ENCODE measurements at regions not wholly inside any gene's neighbourhood (a gene's known extent, or its start where the extent isn't known, plus 50 kb on each side); places are given as distances from the start of the nearest gene placed in this dataset.

DNA sequence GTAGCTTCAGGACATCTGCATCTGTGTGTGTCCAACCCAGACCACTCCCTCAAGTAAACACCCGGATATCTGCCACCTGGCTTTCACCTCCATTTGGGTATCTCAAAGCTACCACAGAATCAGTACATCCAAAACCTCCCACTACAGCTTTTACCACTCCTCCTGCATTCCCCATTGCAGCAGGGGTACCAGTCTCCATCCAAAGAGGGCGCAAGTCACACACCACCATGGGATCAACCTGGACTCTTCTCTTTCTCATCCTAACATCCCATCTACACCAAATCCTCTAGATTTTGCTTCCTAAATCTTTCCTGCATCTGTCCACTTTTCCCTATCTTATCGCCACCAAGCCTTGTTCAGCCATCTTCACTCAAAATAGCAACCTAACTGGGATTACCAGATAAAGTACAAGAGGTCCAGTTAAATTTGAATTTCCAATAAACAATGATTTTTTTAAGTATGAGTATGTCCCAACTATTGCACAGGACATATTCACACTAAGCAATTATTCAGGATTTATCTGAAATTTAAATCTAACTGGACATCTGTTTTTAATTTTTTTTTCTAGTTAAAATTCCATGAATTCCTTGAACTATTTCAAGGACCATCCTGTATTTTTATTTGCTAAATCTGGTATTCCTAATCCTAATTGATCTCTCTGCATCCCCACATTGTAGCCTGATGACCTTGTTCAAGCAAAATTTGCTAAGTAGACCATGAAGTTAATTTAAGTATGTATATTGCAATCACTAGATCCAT is 164.3 kb upstream of the MLN start:
- Histone ChIP-seq H3K27ac (ENCODE audit: low read depth, low read length) (no peak overlapping the region), H3K9ac (ENCODE audit: low read length) (no peak overlapping the region), H3K36me3 (ENCODE audit: control insufficient read depth, insufficient read depth, low read length) (no peaks in the 10 kb centered on the region), H3K9me3 (ENCODE audit: control insufficient read depth, insufficient read depth, low read depth, low read length) (peaks cover 5% of the 10 kb centered on the region), H3K4me1 (ENCODE audit: control insufficient read depth, insufficient read depth, low read length) (no peaks in the 10 kb centered on the region), H3K4me3 (ENCODE audit: low read depth, low read length) (no peak overlapping the region), H3K27me3 (ENCODE audit: control insufficient read depth, insufficient read depth, low read length) (no peaks in the 10 kb centered on the region)

DNA sequence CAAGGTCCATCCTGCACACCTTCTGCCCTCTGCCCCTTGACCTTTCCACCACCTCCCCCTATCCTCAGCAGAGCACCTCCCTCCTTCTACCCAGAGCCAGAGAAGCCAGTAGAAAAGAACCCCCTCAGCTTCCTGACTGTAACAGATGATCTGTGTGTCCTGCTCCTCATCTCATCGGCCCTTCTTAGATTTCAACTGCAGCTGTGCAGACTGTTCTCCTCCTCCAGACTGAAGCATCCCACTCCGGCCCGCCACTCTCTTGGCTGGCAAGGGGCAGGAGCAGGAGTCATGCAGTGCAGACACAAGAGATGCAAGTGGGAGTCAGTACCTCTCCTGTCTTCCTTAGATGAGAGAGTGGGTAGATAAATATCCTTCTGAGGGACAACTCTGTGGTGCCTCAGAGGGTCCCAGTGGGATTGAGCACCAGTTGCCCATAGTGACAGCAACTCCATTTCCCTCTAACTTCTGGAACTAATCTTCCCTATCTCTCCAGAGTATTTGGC is 163.5 kb upstream of the MLN start:
- Histone ChIP-seq H3K27me3 (ENCODE audit: control insufficient read depth, insufficient read depth, low read length) (no peaks in the 10 kb centered on the region), H3K9ac (ENCODE audit: low read length) (no peak overlapping the region), H3K9me3 (ENCODE audit: control insufficient read depth, insufficient read depth, low read depth, low read length) (peaks cover 5% of the 10 kb centered on the region), H3K36me3 (ENCODE audit: control insufficient read depth, insufficient read depth, low read length) (no peaks in the 10 kb centered on the region), H3K4me1 (ENCODE audit: control insufficient read depth, insufficient read depth, low read length) (peaks cover 3% of the 10 kb centered on the region; the same call in 1 of the 2 replicates), H3K27ac (ENCODE audit: low read depth, low read length) (no peak overlapping the region), H3K4me3 (ENCODE audit: low read depth, low read length) (no peak overlapping the region)

DNA sequence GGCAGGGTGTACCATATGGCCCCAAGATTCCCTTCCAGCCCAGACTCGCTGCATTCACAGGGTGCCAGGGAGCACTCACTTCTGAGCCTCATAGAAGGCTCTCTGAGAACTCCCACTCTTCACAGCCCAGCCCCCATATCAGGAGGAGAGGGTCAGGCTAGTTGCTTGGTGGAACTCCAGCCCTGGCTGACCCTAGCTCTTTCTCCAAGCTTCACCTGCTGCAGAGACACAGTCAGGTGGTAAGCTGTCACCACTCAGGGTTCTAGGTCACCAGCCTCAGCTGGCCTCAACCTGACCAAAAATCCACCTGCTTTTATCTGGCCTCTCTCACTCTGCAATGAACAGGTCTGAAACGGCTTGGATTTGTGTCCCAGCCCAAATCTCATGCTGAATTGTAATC is 162.7 kb upstream of the MLN start:
- no peak overlapping the region for H3K9ac ChIP-seq (ENCODE audit: low read length)
- no peaks in the 10 kb centered on the region for H3K27me3 ChIP-seq (ENCODE audit: control insufficient read depth, insufficient read depth, low read length)
- H3K4me1 ChIP-seq (ENCODE audit: control insufficient read depth, insufficient read depth, low read length), result peaks cover 6% of the 10 kb centered on the region; the same call in 1 of the 2 replicates
- no peak overlapping the region for H3K27ac ChIP-seq (ENCODE audit: low read depth, low read length)
- no peak overlapping the region for H3K4me3 ChIP-seq (ENCODE audit: low read depth, low read length)
- no peaks in the 10 kb centered on the region for H3K36me3 ChIP-seq (ENCODE audit: control insufficient read depth, insufficient read depth, low read length)
- peaks cover 4% of the 10 kb centered on the region for H3K9me3 ChIP-seq (ENCODE audit: control insufficient read depth, insufficient read depth, low read depth, low read length)

DNA sequence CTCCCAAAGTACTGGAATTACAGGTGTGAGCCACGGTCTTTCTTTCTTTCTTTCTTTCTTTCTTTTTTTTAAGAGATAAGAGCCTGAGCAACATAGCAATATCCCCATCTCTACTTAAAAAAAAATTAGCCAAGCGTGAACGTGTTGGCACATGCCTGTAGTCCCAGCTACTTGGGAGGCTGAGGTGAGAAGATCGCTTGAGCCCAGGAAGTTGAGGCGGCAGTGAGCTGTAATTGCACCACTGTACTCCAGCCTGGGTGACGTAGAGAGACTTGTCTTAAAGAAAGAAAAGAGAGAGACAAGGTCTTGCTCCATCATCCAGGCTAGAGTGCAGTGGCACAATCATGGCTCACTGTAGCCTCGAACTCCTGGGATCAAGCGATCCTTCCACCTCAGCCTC is 162.0 kb upstream of the MLN start:
- Histone ChIP-seq H3K9me3 (ENCODE audit: control insufficient read depth, insufficient read depth, low read depth, low read length) (peaks cover 3% of the 10 kb centered on the region; the same call in 1 of the 2 replicates), H3K36me3 (ENCODE audit: control insufficient read depth, insufficient read depth, low read length) (no peaks in the 10 kb centered on the region), H3K4me1 (ENCODE audit: control insufficient read depth, insufficient read depth, low read length) (peaks cover 6% of the 10 kb centered on the region; the same call in 1 of the 2 replicates), H3K4me3 (ENCODE audit: low read depth, low read length) (no peak overlapping the region), H3K9ac (ENCODE audit: low read length) (no peak overlapping the region), H3K27me3 (ENCODE audit: control insufficient read depth, insufficient read depth, low read length) (no peaks in the 10 kb centered on the region), H3K27ac (ENCODE audit: low read depth, low read length) (no peak overlapping the region)

DNA sequence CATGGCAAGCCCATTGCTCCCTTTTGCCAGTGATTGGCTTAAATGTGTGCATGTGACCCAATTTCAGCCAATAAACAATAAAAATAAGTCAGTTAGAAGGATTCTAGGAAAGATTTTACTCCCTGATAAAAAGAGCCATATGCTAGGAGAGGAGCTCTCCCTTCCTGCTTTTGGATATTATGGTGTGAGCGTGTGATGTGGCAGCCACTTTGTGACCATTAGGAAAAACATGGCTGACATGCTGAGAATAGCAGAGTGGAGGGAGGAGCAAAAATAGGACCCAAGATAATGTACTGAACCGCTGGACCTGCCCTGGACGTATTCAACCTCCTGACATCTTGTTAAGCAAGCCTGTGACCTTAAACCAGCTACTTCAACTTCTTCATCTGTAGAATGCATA is 160.6 kb upstream of the MLN start:
- Histone ChIP-seq H3K27me3 (ENCODE audit: control insufficient read depth, insufficient read depth, low read length) (no peaks in the 10 kb centered on the region), H3K4me1 (ENCODE audit: control insufficient read depth, insufficient read depth, low read length) (peaks cover 6% of the 10 kb centered on the region; the same call in 1 of the 2 replicates), H3K9me3 (ENCODE audit: control insufficient read depth, insufficient read depth, low read depth, low read length) (peaks cover 3% of the 10 kb centered on the region; the same call in 1 of the 2 replicates), H3K9ac (ENCODE audit: low read length) (no peak overlapping the region), H3K36me3 (ENCODE audit: control insufficient read depth, insufficient read depth, low read length) (no peaks in the 10 kb centered on the region), H3K27ac (ENCODE audit: low read depth, low read length) (no peak overlapping the region), H3K4me3 (ENCODE audit: low read depth, low read length) (no peak overlapping the region)

DNA sequence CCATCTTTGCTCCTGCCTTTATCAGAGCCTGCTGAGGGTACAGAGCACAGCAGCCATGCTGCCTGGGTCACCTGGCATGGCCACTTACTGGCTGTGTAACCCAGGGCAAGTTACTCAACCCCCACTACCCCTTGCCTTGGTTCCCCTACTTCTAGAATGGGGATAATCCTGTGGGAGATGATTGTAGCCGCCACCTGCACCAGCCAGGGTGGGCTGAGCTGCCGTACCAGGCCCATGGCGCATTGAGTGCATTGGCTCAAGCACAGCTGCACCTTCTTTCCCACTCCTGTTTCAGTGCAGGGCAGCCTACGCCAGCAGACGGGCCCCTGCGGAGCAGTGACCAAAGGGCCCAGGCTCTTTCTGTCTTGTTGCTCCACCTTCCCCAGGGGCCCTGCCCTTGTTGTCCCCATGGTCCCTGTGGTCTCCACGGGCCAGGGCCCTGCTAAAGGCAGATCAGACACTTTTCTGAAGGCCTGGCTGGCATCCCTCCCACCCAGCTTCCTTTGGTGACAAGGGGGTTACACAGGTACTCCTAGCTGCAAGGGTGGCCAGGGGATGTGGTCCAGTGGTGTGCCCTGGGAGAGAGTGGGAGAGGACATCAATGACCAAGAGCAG is 159.4 kb upstream of the MLN start:
- Histone ChIP-seq H3K36me3 (ENCODE audit: control insufficient read depth, insufficient read depth, low read length) (no peaks in the 10 kb centered on the region), H3K9me3 (ENCODE audit: control insufficient read depth, insufficient read depth, low read depth, low read length) (peaks cover 3% of the 10 kb centered on the region; the same call in 1 of the 2 replicates), H3K27me3 (ENCODE audit: control insufficient read depth, insufficient read depth, low read length) (no peaks in the 10 kb centered on the region), H3K9ac (ENCODE audit: low read length) (no peak overlapping the region), H3K27ac (ENCODE audit: low read depth, low read length) (no peak overlapping the region), H3K4me1 (ENCODE audit: control insufficient read depth, insufficient read depth, low read length) (peaks cover 17% of the 10 kb centered on the region), H3K4me3 (ENCODE audit: low read depth, low read length) (no peak overlapping the region)

DNA sequence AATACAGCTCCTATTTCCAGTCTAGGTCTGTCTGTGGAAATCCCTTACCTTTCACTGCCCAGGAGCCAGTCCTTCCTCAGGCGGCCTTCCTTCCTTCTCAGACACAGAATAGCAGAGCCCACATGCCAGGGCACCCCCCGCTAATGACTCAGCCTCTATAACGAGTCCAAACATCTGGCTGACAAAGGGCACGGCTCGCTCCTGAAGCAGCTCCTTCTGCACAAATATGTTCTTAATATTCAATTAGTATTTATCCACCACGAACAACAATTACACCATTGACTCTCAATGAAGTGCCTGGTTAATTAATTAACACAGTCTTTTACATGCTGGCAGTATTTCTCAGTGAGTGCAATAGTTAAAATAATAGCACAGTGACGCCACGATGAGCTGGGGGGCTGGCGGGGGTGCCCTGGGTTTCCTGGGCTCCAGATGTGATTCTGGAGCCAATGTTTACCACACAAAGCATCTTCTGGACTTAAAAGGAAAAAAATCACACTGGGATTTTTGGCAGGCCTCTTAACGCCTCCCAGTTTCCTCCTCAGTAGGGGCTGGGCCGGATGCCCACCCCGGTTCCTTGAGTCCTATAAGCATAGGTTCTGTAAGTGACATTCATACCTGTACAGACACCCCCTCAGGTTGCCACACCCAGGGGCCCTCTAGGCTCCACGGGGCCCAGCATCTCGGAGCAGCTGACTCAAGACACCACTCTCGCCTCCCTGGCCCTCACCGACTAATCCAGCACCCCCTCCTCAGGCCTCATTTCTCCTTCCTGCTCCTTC is 158.6 kb upstream of the MLN start:
- Histone ChIP-seq H3K9me3 (ENCODE audit: control insufficient read depth, insufficient read depth, low read depth, low read length) (peaks cover 3% of the 10 kb centered on the region; the same call in 1 of the 2 replicates), H3K4me1 (ENCODE audit: control insufficient read depth, insufficient read depth, low read length) (peaks cover 25% of the 10 kb centered on the region), H3K4me3 (ENCODE audit: low read depth, low read length) (no peak overlapping the region), H3K27ac (ENCODE audit: low read depth, low read length) (no peak overlapping the region), H3K27me3 (ENCODE audit: control insufficient read depth, insufficient read depth, low read length) (no peaks in the 10 kb centered on the region), H3K36me3 (ENCODE audit: control insufficient read depth, insufficient read depth, low read length) (no peaks in the 10 kb centered on the region), H3K9ac (ENCODE audit: low read length) (no peak overlapping the region)

DNA sequence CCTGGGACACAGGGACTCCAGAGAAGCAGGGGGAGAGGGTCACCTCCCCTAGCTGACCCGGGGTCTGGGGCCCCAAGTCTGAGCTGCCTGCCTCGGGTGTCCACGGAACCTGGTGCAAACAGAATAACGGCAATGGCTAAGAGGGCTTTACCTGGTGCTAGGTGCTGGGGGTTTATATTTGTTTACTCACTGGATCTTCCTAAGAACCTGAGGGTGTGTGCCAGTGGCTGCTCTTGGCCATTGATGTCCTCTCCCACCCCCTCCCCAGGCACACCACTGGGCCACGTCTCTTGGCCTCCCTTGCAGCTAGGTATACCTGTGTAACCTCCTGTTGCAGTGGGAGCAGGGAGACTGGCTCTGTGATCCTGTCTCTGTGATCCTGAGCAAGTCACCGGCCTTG is 157.9 kb upstream of the MLN start:
- H3K27ac ChIP-seq (ENCODE audit: low read depth, low read length), result no peak overlapping the region
- H3K9me3 ChIP-seq (ENCODE audit: control insufficient read depth, insufficient read depth, low read depth, low read length), result peaks cover 3% of the 10 kb centered on the region; the same call in 1 of the 2 replicates
- H3K36me3 ChIP-seq (ENCODE audit: control insufficient read depth, insufficient read depth, low read length), result no peaks in the 10 kb centered on the region
- no peak overlapping the region for H3K9ac ChIP-seq (ENCODE audit: low read length)
- no peaks in the 10 kb centered on the region for H3K27me3 ChIP-seq (ENCODE audit: control insufficient read depth, insufficient read depth, low read length)
- no peak overlapping the region for H3K4me3 ChIP-seq (ENCODE audit: low read depth, low read length)
- peaks cover 27% of the 10 kb centered on the region for H3K4me1 ChIP-seq (ENCODE audit: control insufficient read depth, insufficient read depth, low read length)

DNA sequence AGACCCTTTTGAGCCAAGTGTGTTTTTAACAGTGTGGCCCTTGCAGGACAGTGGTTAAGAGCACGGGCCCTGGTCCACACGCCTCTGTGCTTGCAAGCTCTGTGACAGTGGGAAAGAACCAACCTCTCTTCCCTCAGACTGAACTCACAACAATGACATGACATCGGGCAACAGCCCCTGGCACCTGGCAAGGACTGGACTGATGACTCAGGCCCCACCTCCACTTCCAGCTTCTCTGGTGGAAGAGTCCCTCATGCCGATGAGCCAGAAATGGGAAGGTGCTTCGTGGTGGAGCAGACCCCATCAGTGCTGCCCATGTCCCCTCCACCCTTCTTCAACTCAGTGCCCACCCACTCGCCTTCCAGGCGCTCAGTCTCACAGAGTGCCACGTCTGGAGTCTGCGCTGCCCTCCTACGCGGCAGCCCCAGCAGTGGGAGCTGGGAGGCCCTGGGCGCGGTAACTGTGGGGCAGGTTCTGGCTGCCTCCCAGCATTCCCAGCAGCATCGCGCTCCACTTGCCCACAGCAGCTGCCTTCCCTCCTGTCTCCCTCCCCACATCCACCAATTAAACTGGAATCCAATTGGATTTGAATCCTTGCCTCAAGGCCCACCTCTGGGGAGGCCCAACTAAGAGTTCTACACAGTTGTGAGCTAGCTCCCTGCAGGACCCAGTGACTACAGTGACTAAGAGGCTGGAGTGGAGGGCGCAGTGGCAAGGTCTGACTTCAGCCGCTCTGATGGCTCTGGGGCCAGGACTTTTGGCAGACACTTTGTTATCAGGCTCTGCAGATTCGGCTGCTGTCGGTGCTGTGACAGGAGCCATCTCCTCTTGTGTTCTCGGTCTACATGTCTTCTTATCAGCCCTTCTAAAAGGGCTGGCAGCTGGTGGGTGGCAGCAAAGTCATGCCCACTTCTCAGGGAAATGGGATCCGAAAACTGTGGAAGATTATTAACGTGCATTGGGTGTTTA is 156.8 kb upstream of the MLN start:
- peaks cover 27% of the 10 kb centered on the region for H3K4me1 ChIP-seq (ENCODE audit: control insufficient read depth, insufficient read depth, low read length)
- H3K27me3 ChIP-seq (ENCODE audit: control insufficient read depth, insufficient read depth, low read length), result no peaks in the 10 kb centered on the region
- H3K4me3 ChIP-seq (ENCODE audit: low read depth, low read length), result no peak overlapping the region
- H3K9ac ChIP-seq (ENCODE audit: low read length), result no peak overlapping the region
- H3K9me3 ChIP-seq (ENCODE audit: control insufficient read depth, insufficient read depth, low read depth, low read length), result peaks cover 3% of the 10 kb centered on the region; the same call in 1 of the 2 replicates
- no peaks in the 10 kb centered on the region for H3K36me3 ChIP-seq (ENCODE audit: control insufficient read depth, insufficient read depth, low read length)
- H3K27ac ChIP-seq (ENCODE audit: low read depth, low read length), result no peak overlapping the region

DNA sequence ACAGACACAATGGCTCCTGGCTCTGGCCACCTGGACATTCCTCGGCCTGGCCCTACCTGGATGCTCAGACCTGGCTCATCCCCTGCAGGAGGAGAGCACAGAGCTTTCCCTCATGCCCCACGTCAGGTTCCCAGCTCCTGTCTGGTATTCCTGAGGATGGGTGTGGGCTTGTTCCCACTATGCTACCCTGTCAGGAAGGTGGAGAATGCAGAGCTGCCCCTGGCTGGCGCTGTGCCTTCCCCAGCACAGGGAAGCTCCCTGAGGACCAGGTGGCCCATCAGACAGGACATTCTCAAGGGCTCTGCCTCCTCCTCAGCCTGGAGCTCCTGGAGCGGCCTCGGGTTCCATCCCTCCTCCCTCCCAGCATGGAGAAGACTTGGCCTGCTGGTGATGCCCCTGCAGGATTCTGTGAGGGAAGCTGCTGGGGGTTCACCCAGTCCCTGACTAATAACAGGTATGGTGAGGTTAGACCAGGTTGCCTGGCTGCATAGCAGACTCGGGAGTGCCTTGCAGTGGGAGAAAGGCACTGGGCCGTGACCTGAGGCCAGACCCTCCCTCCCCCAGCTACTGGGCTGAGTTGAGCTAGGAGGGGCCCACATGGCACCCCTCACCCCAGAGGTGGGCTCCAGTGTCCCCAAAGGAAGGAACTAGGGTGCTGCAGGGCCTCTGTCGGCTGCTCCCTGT is 156.0 kb upstream of the MLN start:
- Histone ChIP-seq H3K9ac (ENCODE audit: low read length) (no peak overlapping the region), H3K27ac (ENCODE audit: low read depth, low read length) (no peak overlapping the region), H3K4me1 (ENCODE audit: control insufficient read depth, insufficient read depth, low read length) (peaks cover 27% of the 10 kb centered on the region), H3K36me3 (ENCODE audit: control insufficient read depth, insufficient read depth, low read length) (no peaks in the 10 kb centered on the region), H3K9me3 (ENCODE audit: control insufficient read depth, insufficient read depth, low read depth, low read length) (peaks cover 3% of the 10 kb centered on the region; the same call in 1 of the 2 replicates), H3K27me3 (ENCODE audit: control insufficient read depth, insufficient read depth, low read length) (no peaks in the 10 kb centered on the region), H3K4me3 (ENCODE audit: low read depth, low read length) (no peak overlapping the region)

All from HUES6 (cell line).